ENCODE measurements at regions not wholly inside any gene's neighbourhood (a gene's known extent, or its start where the extent isn't known, plus 50 kb on each side); places are given as distances from the start of the nearest gene placed in this dataset.

DNA sequence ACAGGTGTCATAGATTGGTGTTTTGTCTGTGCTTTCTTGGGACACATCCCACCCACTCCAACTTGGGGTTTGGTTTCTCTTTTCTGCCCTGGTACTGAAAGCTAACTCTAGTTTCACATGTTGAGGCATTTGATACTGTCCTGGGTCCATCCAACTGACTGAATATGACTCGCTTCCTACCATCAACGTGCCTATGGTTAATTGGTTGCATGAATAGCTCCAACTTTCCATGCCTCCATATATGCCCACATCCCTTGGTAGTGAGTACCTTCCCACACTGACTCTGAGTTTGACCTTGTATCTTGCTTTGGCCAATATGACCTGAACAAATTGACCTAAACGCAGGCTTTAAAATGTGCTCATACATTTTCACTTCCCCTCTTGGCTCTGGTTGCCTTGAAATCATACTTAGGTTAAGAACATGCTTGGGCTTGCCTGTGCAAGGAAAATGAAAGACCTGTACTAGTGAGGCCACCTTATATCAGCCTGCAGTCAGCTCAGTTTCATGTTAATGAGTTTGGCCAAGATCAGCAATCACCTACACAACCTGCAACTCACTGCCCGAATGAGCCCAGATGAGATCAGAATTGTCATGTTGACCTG, 81.0 kb upstream of the KCNK2 start:
- Histone ChIP-seq H3K9me3 (ENCODE audit: severe bottlenecking) (no peaks in the 10 kb centered on the region), H3K4me1 (ENCODE audit: insufficient read depth, poor library complexity, severe bottlenecking) (peaks cover 12% of the 10 kb centered on the region), H3K36me3 (ENCODE audit: low read depth) (no peaks in the 10 kb centered on the region), H3K27me3 (ENCODE audit: insufficient read depth, poor library complexity, severe bottlenecking) (no peaks in the 10 kb centered on the region), H3K27ac (ENCODE audit: poor library complexity, severe bottlenecking) (no peak overlapping the region), H3K4me3 (ENCODE audit: severe bottlenecking) (no peak overlapping the region)
- DNase-seq (ENCODE audit: low spot score) (no peak), ATAC-seq (ENCODE audit: low read depth) (0 out of 3 replicates have a peak, but pooled peaks have one; percentile 53)
- TF ChIP-seq, protein P1, sequence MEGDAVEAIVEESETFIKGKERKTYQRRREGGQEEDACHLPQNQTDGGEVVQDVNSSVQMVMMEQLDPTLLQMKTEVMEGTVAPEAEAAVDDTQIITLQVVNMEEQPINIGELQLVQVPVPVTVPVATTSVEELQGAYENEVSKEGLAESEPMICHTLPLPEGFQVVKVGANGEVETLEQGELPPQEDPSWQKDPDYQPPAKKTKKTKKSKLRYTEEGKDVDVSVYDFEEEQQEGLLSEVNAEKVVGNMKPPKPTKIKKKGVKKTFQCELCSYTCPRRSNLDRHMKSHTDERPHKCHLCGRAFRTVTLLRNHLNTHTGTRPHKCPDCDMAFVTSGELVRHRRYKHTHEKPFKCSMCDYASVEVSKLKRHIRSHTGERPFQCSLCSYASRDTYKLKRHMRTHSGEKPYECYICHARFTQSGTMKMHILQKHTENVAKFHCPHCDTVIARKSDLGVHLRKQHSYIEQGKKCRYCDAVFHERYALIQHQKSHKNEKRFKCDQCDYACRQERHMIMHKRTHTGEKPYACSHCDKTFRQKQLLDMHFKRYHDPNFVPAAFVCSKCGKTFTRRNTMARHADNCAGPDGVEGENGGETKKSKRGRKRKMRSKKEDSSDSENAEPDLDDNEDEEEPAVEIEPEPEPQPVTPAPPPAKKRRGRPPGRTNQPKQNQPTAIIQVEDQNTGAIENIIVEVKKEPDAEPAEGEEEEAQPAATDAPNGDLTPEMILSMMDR (IDR thresholded peaks at IDR 0.05; ENCODE audit: poor library complexity, severe bottlenecking) = no peak

DNA sequence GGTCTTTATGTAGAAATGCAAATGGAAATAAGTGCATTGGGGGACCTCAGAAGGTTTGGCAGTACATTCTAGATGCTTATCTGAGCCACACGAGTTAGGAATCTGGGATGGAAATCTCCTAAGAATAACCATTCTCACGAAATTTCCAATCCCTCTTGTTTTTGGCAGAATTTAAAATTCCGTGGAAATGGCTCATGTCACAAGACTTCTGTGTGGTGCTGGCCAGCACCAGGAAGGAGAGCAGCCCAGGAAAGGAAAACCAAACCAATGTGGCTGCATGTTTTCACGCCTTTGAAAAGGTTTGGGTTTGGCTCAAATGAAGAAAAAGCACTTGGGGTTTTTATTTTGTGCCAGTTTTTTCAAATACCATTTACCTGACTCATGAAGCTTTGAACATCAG, 80.1 kb upstream of the KCNK2 start:
- no peak for DNase-seq (ENCODE audit: low spot score)
- ATAC-seq (ENCODE audit: low read depth) = no peak
- H3K9me3 ChIP-seq (ENCODE audit: severe bottlenecking) = no peaks in the 10 kb centered on the region
- TF ChIP-seq, protein P1 (IDR thresholded peaks at IDR 0.05; ENCODE audit: poor library complexity, severe bottlenecking) = no peak
- H3K36me3 ChIP-seq (ENCODE audit: low read depth) = no peaks in the 10 kb centered on the region
- no peak overlapping the region for H3K27ac ChIP-seq (ENCODE audit: poor library complexity, severe bottlenecking)
- H3K4me1 ChIP-seq (ENCODE audit: insufficient read depth, poor library complexity, severe bottlenecking) = peaks cover 12% of the 10 kb centered on the region
- H3K27me3 ChIP-seq (ENCODE audit: insufficient read depth, poor library complexity, severe bottlenecking) = no peaks in the 10 kb centered on the region
- no peak overlapping the region for H3K4me3 ChIP-seq (ENCODE audit: severe bottlenecking)

DNA sequence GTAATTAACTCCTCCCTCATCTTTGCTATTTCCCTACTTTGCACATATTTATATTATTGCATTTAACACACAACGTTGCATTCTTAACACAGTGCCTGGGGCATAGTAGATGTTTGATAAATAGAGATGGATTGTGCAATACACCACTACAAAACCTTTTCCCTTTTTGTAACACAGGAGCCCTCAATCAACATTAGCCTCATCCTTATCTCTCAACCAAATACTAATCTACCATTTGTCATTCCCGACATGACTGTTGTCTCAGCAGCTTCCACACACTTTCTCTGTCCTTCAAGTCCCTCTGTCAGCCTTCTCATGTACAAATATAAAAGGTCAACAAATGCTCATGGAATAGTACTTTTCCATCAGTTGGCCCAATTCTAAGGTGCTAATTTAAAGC, 78.9 kb upstream of the KCNK2 start:
- Histone ChIP-seq H3K27ac (ENCODE audit: poor library complexity, severe bottlenecking) (no peak overlapping the region), H3K36me3 (ENCODE audit: low read depth) (no peaks in the 10 kb centered on the region), H3K4me3 (ENCODE audit: severe bottlenecking) (no peak overlapping the region), H3K9me3 (ENCODE audit: severe bottlenecking) (no peaks in the 10 kb centered on the region), H3K27me3 (ENCODE audit: insufficient read depth, poor library complexity, severe bottlenecking) (no peaks in the 10 kb centered on the region), H3K4me1 (ENCODE audit: insufficient read depth, poor library complexity, severe bottlenecking) (peaks cover 12% of the 10 kb centered on the region)
- no peak for ATAC-seq (ENCODE audit: low read depth)
- no peak for DNase-seq (ENCODE audit: low spot score)
- TF ChIP-seq, protein P1 (IDR thresholded peaks at IDR 0.05; ENCODE audit: poor library complexity, severe bottlenecking) = no peak

DNA sequence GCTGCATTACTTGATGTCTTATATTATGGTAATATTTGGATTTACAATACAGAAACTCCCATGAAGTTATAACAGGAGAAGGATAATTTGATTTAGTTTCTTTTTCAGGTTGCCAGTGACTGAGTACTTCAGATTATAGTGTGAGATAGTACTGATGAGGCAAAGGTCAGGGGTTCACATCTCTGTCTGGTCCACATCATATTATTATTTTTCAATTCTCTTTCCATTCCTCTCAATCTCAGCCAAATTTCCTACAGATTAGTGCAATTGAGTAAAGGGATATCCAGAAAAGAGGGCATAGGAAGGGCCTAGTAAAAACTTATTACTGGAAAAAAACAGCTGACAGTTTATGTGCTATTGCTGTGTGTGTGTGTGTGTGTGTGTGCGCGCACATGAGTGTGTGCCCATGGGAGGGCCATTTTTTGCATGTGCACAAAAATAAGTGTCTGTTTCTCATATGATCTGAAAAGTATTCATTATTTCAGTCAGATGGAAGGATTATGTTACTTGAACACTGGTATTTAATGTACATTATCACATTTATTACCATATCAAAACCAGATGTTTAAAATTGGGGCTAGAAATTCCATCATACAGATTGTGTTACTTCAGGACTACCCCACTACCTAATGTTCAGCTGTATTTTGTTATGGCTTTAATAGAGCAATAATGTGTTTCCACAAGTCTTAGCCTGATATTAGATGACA, 78.3 kb upstream of the KCNK2 start:
- Histone ChIP-seq H3K27ac (ENCODE audit: poor library complexity, severe bottlenecking) (no peak overlapping the region), H3K36me3 (ENCODE audit: low read depth) (no peaks in the 10 kb centered on the region), H3K4me1 (ENCODE audit: insufficient read depth, poor library complexity, severe bottlenecking) (peaks cover 12% of the 10 kb centered on the region), H3K9me3 (ENCODE audit: severe bottlenecking) (no peaks in the 10 kb centered on the region), H3K4me3 (ENCODE audit: severe bottlenecking) (no peak overlapping the region), H3K27me3 (ENCODE audit: insufficient read depth, poor library complexity, severe bottlenecking) (no peaks in the 10 kb centered on the region)
- no peak for DNase-seq (ENCODE audit: low spot score)
- TF ChIP-seq, protein P1 (IDR thresholded peaks at IDR 0.05; ENCODE audit: poor library complexity, severe bottlenecking) = no peak
- ATAC-seq (ENCODE audit: low read depth) = no peak

DNA sequence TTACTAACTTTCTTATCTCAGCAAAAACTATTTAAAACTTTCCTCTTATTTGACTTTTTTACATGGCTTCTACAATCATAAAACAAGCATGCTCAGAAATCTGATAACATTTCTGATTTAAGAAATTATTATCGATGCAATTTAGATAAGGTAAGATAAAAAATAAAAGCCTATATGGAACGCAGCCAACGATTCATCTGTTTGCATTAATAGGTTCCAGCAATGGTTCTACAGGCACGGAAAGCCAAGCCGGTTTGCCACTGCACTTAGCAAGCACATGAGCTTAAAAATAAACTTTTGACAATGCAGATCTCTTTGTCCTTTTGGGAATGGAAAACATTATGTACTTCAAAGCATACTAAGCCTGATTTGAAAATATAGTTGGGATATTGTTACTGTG, 77.5 kb upstream of the KCNK2 start:
- Histone ChIP-seq H3K4me3 (ENCODE audit: severe bottlenecking) (no peak overlapping the region), H3K4me1 (ENCODE audit: insufficient read depth, poor library complexity, severe bottlenecking) (peaks cover 12% of the 10 kb centered on the region), H3K27ac (ENCODE audit: poor library complexity, severe bottlenecking) (no peak overlapping the region), H3K9me3 (ENCODE audit: severe bottlenecking) (no peaks in the 10 kb centered on the region), H3K27me3 (ENCODE audit: insufficient read depth, poor library complexity, severe bottlenecking) (no peaks in the 10 kb centered on the region), H3K36me3 (ENCODE audit: low read depth) (no peaks in the 10 kb centered on the region)
- TF ChIP-seq, protein P1 (IDR thresholded peaks at IDR 0.05; ENCODE audit: poor library complexity, severe bottlenecking) = no peak
- ATAC-seq (ENCODE audit: low read depth) (no peak), DNase-seq (ENCODE audit: low spot score) (no peak)

All from RWPE2 (cell line).